DND-41 (cell line): ENCODE measurements at regions not wholly inside any gene's neighbourhood (a gene's known extent, or its start where the extent isn't known, plus 50 kb on each side); places are given as distances from the start of the nearest gene placed in this dataset.

ENCODE experiments used
- ATAC-seq: fragments of 200-7000 bp; cut with Tn5 transposase; 3 replicates; pipeline ENCODE4 v1.9.1; 2021; ENCODE audit warnings: low read depth; ENCODE audit not compliant: insufficient read depth
- DNase-seq: peaks from one replicate; pipeline ENCODE4 v3.0.0-alpha.2; 2020
- H2AFZ ChIP-seq: 2 replicates; pipeline ENCODE4 v1.6.0; 2012; ENCODE audit warnings: low read depth, low read length
- H3K27ac ChIP-seq: 2 replicates; pipeline ENCODE4 v1.5.1; 2012; ENCODE audit warnings: low read length, inconsistent platforms
- H3K27me3 ChIP-seq: fragments of 200-600 bp; sonication (generic); 2 replicates; pipeline ENCODE4 v1.6.0; 2012; ENCODE audit warnings: low read length, mild to moderate bottlenecking, inconsistent platforms; ENCODE audit not compliant: insufficient read depth, poor library complexity
- H3K36me3 ChIP-seq: 2 replicates; pipeline ENCODE4 v1.5.1; 2012; ENCODE audit warnings: low read length, inconsistent platforms; ENCODE audit not compliant: insufficient read depth
- H3K4me1 ChIP-seq: 2 replicates; pipeline ENCODE4 v1.5.1; 2012; ENCODE audit warnings: mild to moderate bottlenecking, low read length; ENCODE audit not compliant: insufficient read depth
- H3K4me2 ChIP-seq: 2 replicates; pipeline ENCODE4 v1.6.0; 2012; ENCODE audit warnings: mild to moderate bottlenecking, moderate library complexity, low read length, inconsistent platforms; ENCODE audit not compliant: insufficient read depth
- H3K4me3 ChIP-seq, 2 experiments: fragments of 200-600 bp in 1 of 2; shearing (Covaris generic) in 1 of 2; 2 replicates each; pipeline ENCODE4 v1.5.1; 2012 to 2016; ENCODE audit warnings: inconsistent platforms in 2 of 2, low read length in 2 of 2, mild to moderate bottlenecking in 2 of 2, low read depth in 1 of 2, moderate library complexity in 1 of 2
- H3K79me2 ChIP-seq: 2 replicates; pipeline ENCODE4 v1.6.0; 2012; ENCODE audit warnings: low read length, inconsistent platforms; ENCODE audit not compliant: insufficient read depth
- H3K9ac ChIP-seq: 2 replicates; pipeline ENCODE4 v1.6.0; 2012; ENCODE audit warnings: low read depth, mild to moderate bottlenecking, inconsistent platforms, low read length, moderate library complexity
- H3K9me3 ChIP-seq: 2 replicates; pipeline ENCODE4 v1.5.1; 2012; ENCODE audit warnings: low read length, moderate library complexity, mild to moderate bottlenecking, inconsistent platforms; ENCODE audit not compliant: insufficient read depth, severe bottlenecking
- H4K20me1 ChIP-seq: 2 replicates; pipeline ENCODE4 v1.6.0; 2012; ENCODE audit warnings: low read length; ENCODE audit not compliant: insufficient read depth
- CTCF ChIP-seq: IDR thresholded peaks from 2 replicates; pipeline ENCODE4 v1.5.1; 2012; ENCODE audit warnings: borderline replicate concordance, low read length, moderate library complexity, mild to moderate bottlenecking; ENCODE audit not compliant: poor library complexity, severe bottlenecking; ENCODE audit errors: extremely low read depth
- EZH2 ChIP-seq: IDR thresholded peaks from 3 replicates; pipeline ENCODE4 v1.6.1; 2012; ENCODE audit warnings: borderline replicate concordance, low read depth, mild to moderate bottlenecking, moderate library complexity, low read length, inconsistent platforms; ENCODE audit not compliant: severe bottlenecking

- no peak overlapping the region for H2AFZ ChIP-seq
- H3K9ac ChIP-seq, result no peak overlapping the region
- no peaks in the 10 kb centered on the region for H3K9me3 ChIP-seq
- H4K20me1 ChIP-seq, result no peaks in the 10 kb centered on the region
- ATAC-seq, result no peak
- DNase-seq, result no peak
- TF ChIP-seq EZH2 (no peak), CTCF (no peak)
- no peak overlapping the region for H3K4me3 ChIP-seq
- H3K4me2 ChIP-seq, result no peak overlapping the region
- H3K4me1 ChIP-seq, result no peaks in the 10 kb centered on the region
- H3K79me2 ChIP-seq, result no peaks in the 10 kb centered on the region
- no peaks in the 10 kb centered on the region for H3K27me3 ChIP-seq
- no peak overlapping the region for H3K27ac ChIP-seq
- H3K36me3 ChIP-seq, result no peaks in the 10 kb centered on the region
Measured at GRCh38 chr9:100639854-100640253, 62.0 kb downstream of the CAVIN4 start.

- Histone ChIP-seq H3K4me3 (no peak overlapping the region), H2AFZ (no peak overlapping the region), H3K9ac (no peak overlapping the region), H4K20me1 (no peaks in the 10 kb centered on the region), H3K4me1 (no peaks in the 10 kb centered on the region), H3K27me3 (no peaks in the 10 kb centered on the region), H3K27ac (no peak overlapping the region), H3K79me2 (no peaks in the 10 kb centered on the region), H3K36me3 (no peaks in the 10 kb centered on the region), H3K4me2 (no peak overlapping the region), H3K9me3 (no peaks in the 10 kb centered on the region)
- TF ChIP-seq CTCF, result no peak
- DNase-seq, result no peak
- ATAC-seq, result no peak
Measured at GRCh38 chr9:100640447-100641050, 62.7 kb downstream of the CAVIN4 start.

- Histone ChIP-seq H3K27me3 (no peaks in the 10 kb centered on the region), H3K9ac (no peak overlapping the region), H3K4me3 (no peak overlapping the region), H4K20me1 (no peaks in the 10 kb centered on the region), H3K36me3 (no peaks in the 10 kb centered on the region), H3K4me2 (no peak overlapping the region), H3K27ac (no peak overlapping the region), H3K4me1 (no peaks in the 10 kb centered on the region), H3K79me2 (no peaks in the 10 kb centered on the region), H3K9me3 (no peaks in the 10 kb centered on the region), H2AFZ (no peak overlapping the region)
- ATAC-seq, result no peak
- TF ChIP-seq EZH2 (no peak), CTCF (no peak)
- DNase-seq, result no peak
Measured at GRCh38 chr9:100641166-100641565, 63.3 kb downstream of the CAVIN4 start.

GRCh38 chr9:100652850-100653249 is 75.0 kb downstream of the CAVIN4 start:
- TF ChIP-seq EZH2, result no peak
- no peak for TF ChIP-seq CTCF
- DNase-seq, result no peak
- Histone ChIP-seq H3K9me3 (peaks cover 3% of the 10 kb centered on the region), H3K4me1 (no peaks in the 10 kb centered on the region), H3K79me2 (no peaks in the 10 kb centered on the region), H3K9ac (no peak overlapping the region), H3K27me3 (no peaks in the 10 kb centered on the region), H3K36me3 (no peaks in the 10 kb centered on the region), H3K4me2 (no peak overlapping the region), H3K4me3 (no peak overlapping the region), H4K20me1 (no peaks in the 10 kb centered on the region), H2AFZ (no peak overlapping the region), H3K27ac (no peak overlapping the region)
- ATAC-seq, result no peak
